ENCODE measurements at regions not wholly inside any gene's neighbourhood (a gene's known extent, or its start where the extent isn't known, plus 50 kb on each side); places are given as distances from the start of the nearest gene placed in this dataset.
A peak's percentile ranks its signal among the peaks of the same experiment; 100 is the strongest.
"Not testable (repeated sequence)": the region's sequence is repeated elsewhere in the genome, so short reads cannot be mapped to it uniquely, and the experiment has no call there.

GRCh38 chr6:26720663-26721218, 61.2 kb upstream of the ZNF322 start:
- not testable (repeated sequence) for DNase-seq (ENCODE audit: low read depth); H3K4me3 ChIP-seq (ENCODE audit: low read depth, low read length)

- H3K4me3 ChIP-seq (ENCODE audit: low read depth, low read length); DNase-seq (ENCODE audit: low read depth): not testable (repeated sequence)
Measured at GRCh38 chr6:26730019-26730766, 70.6 kb upstream of the ZNF322 start.

GRCh38 chr6:26734776-26735472, 75.4 kb upstream of the ZNF322 start:
- not testable (repeated sequence) for H3K4me3 ChIP-seq (ENCODE audit: low read depth, low read length); DNase-seq (ENCODE audit: low read depth)

GRCh38 chr6:26739811-26740210, 80.3 kb upstream of the ZNF322 start:
- H3K4me3 ChIP-seq (ENCODE audit: low read depth, low read length), result no peak overlapping the region
- DNase-seq (ENCODE audit: low read depth), result peak; percentile 0
- TF ChIP-seq CTCF (IDR thresholded peaks at IDR 0.05; ENCODE audit: low read depth, low read length) (no peak), MAX (IDR thresholded peaks at IDR 0.05; ENCODE audit: low read depth, low read length) (no peak), POLR2A (IDR thresholded peaks at IDR 0.05; ENCODE audit: extremely low read depth, insufficient read length) (no peak), MYC (IDR thresholded peaks at IDR 0.05; ENCODE audit: low read depth, low read length) (no peak)

- no peak overlapping the region for H3K4me3 ChIP-seq (ENCODE audit: low read depth, low read length)
- TF ChIP-seq POLR2A (IDR thresholded peaks at IDR 0.05; ENCODE audit: extremely low read depth, insufficient read length) (no peak), CTCF (IDR thresholded peaks at IDR 0.05; ENCODE audit: low read depth, low read length) (no peak), MAX (IDR thresholded peaks at IDR 0.05; ENCODE audit: low read depth, low read length) (no peak), MYC (IDR thresholded peaks at IDR 0.05; ENCODE audit: low read depth, low read length) (no peak)
- peak; percentile 0 for DNase-seq (ENCODE audit: low read depth)
Measured at GRCh38 chr6:26743157-26743821, 83.7 kb upstream of the ZNF322 start.

- TF ChIP-seq MYC (IDR thresholded peaks at IDR 0.05; ENCODE audit: low read depth, low read length) (no peak), POLR2A (IDR thresholded peaks at IDR 0.05; ENCODE audit: extremely low read depth, insufficient read length) (no peak), MAX (IDR thresholded peaks at IDR 0.05; ENCODE audit: low read depth, low read length) (no peak), CTCF (IDR thresholded peaks at IDR 0.05; ENCODE audit: low read depth, low read length) (no peak)
- no peak overlapping the region for H3K4me3 ChIP-seq (ENCODE audit: low read depth, low read length)
- DNase-seq (ENCODE audit: low read depth), result peak; percentile 0
Measured at GRCh38 chr6:26743941-26744699, 84.6 kb upstream of the ZNF322 start.

- not testable (repeated sequence) for H3K4me3 ChIP-seq (ENCODE audit: low read depth, low read length)
- DNase-seq (ENCODE audit: low read depth), result peak; percentile 17
Measured at GRCh38 chr6:26744837-26745282, 85.3 kb upstream of the ZNF322 start.

- DNase-seq (ENCODE audit: low read depth), result peak; percentile 1
- not testable (repeated sequence) for H3K4me3 ChIP-seq (ENCODE audit: low read depth, low read length)
Measured at GRCh38 chr6:26745964-26746363, 86.4 kb upstream of the ZNF322 start.

GRCh38 chr6:26749126-26749758, 89.7 kb upstream of the ZNF322 start:
- not testable (repeated sequence) for H3K4me3 ChIP-seq (ENCODE audit: low read depth, low read length); DNase-seq (ENCODE audit: low read depth)

GRCh38 chr6:26749759-26750126, 90.2 kb upstream of the ZNF322 start:
- DNase-seq (ENCODE audit: low read depth); H3K4me3 ChIP-seq (ENCODE audit: low read depth, low read length): not testable (repeated sequence)

Measured in NB4 (cell line).